22Rv1 (cell line): ENCODE measurements at regions not wholly inside any gene's neighbourhood (a gene's known extent, or its start where the extent isn't known, plus 50 kb on each side); places are given as distances from the start of the nearest gene placed in this dataset.

Experiments
- ZFX ChIP-seq: fragments of 450-650 bp; IDR thresholded peaks from 2 replicates; pipeline ENCODE4 v1.6.1; 2017; ENCODE audit warnings: antibody characterized with exemption, borderline replicate concordance
- TF ChIP-seq, protein P1 (sequence below): fragments of 450-650 bp; IDR thresholded peaks from 2 replicates; pipeline ENCODE4 v1.5.1; 2017; ENCODE audit warnings: mild to moderate bottlenecking

DNA sequence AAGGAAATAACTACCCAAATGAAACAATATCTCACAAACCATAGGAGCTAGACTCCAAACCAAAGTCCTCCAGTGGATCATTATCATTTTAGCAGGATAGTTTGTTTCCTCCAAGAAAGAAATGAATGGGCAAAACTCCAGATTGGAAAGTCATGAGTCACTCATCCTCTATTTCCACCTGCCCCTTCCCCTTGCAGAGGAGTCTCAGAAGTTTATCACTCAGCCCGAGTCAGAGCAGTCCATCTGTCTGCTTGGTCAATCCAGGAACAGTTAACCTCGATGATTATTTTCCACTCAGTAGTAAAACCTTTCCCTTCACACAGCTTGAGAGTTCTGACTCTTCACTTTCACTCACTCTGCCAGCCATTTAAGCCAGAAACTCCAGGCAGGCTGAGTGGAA, 462.2 kb downstream of the BCL11A start:
- TF ChIP-seq, protein P1, sequence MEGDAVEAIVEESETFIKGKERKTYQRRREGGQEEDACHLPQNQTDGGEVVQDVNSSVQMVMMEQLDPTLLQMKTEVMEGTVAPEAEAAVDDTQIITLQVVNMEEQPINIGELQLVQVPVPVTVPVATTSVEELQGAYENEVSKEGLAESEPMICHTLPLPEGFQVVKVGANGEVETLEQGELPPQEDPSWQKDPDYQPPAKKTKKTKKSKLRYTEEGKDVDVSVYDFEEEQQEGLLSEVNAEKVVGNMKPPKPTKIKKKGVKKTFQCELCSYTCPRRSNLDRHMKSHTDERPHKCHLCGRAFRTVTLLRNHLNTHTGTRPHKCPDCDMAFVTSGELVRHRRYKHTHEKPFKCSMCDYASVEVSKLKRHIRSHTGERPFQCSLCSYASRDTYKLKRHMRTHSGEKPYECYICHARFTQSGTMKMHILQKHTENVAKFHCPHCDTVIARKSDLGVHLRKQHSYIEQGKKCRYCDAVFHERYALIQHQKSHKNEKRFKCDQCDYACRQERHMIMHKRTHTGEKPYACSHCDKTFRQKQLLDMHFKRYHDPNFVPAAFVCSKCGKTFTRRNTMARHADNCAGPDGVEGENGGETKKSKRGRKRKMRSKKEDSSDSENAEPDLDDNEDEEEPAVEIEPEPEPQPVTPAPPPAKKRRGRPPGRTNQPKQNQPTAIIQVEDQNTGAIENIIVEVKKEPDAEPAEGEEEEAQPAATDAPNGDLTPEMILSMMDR: no peak
- TF ChIP-seq ZFX: no peak
